Activated CD8-positive, alpha-beta memory T cell treated with anti-CD3 and anti-CD28 coated beads for 1 hour (primary cell): ENCODE measurements at regions not wholly inside any gene's neighbourhood (a gene's known extent, or its start where the extent isn't known, plus 50 kb on each side); places are given as distances from the start of the nearest gene placed in this dataset.

Experiments used
- DNase-seq, 2 donors: peaks; one replicate each; pipeline ENCODE4 v3.0.0-alpha.2; 2020; ENCODE audit warnings: low read depth in 1 of 2; ENCODE audit errors: extremely low read depth in 1 of 2

DNA sequence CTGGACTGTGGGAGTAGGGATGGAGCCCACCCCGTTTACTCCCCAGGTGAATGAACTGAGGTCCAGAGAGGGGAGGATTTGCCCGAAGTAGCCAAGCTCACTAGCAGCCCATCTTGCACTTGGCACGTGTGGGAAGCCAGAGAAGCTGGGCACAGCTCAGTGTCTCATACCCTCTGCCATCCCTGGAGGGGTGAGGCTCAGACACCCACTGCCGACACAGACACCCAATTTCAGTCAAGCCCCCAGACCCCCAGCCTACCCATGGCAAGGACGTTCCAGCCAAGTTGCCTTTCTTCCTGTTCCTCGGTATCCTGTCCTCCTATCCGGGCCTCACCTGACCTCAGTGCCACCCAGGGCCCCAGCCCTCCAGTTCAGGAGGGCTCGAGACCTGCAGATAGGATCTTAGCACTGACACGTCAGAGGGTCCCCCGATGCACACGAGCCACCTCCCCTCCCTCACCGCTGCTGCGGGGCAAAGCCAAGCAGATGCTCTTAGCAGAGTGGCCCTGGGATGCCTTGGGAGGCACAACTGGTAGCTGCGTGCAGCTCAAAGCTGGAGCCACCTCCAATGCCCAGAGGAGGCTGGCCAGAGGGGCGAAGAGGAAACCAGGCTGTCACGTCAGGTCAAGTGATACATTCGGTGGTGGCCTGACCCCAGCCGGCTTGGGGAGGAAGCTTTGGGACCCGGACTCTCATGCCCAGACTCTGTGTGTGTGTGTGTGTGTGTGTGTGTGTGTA lies 90.4 kb upstream of the TNRC6C start:
- DNase-seq: no peak

GRCh38 chr17:77869041-77869599 lies 89.4 kb upstream of the TNRC6C start:
- DNase-seq: no peak

GRCh38 chr17:77869665-77870132 lies 88.8 kb upstream of the TNRC6C start:
- DNase-seq: no peak

GRCh38 chr17:77872199-77872598 lies 86.3 kb upstream of the TNRC6C start:
- DNase-seq: no peak

DNA sequence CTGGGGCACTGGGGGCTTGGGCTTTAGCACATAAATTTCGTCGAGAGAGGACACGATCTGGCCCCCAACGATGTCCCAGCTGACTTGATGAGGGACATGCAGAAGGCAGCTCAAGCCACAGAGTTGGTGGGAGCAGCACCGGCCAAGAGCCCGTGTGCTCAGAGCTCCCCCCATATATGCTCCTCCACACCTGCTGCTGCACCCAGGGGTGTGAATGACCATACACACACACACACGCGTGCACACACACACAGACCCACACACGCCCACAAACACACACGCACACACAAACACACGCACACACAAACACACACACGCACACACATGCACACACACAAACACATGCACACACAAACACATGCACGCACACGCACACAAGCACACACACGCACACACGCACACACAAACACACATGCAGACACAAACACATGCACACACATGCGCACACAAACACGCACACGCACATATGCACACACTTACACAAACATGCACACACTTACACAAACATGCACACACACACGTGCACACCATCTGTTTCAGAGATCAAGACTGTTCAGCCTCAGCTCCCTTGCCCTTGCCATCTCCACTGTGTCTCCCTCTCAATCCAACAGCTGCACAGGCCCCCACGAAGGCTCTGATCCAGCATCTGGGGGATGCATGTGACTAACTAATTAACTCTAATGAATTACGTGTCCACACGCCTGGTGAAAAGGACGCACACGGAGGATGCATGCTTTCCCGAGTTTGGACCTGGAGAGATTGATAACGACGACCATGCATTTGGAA lies 85.6 kb upstream of the TNRC6C start:
- DNase-seq: no peak

DNA sequence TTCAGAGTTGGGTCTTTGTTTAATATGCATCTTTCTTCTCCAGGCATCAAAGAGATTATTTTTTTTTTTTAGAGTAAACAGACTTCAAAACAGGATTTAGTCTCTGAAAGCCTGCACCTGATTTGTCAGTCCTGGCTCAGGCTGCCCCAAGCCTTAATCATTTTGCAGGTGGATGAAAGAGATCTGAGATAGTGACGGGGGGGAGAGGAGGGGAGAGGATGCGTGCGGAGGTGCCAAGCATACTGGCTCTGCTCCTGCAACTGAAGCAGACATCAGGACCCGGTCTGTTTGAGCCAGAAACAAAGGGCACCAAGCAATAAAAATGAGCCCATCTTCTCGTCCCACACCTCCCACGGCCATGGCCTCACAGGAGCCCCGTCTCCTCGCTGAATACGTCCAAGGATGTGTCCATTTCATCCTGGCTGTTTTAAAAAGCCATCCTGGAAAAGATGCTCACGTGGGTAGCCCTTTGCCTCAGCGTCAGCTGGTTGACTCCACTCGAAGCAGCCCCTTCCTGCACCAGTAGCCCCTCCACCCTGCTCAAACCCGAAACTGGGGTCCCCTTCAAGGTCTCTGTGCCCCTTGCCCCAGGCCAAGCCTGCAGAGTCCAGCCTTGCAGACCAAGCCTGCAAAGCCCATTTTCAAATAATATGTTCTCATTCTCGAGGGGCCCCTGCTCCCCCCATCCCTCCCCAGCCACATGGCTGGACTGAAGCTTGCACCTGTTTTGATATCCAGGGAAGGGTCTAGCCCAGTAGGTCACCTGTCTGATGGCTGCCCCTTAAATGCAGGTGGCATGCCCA lies 84.8 kb upstream of the TNRC6C start:
- no peak for DNase-seq

DNA sequence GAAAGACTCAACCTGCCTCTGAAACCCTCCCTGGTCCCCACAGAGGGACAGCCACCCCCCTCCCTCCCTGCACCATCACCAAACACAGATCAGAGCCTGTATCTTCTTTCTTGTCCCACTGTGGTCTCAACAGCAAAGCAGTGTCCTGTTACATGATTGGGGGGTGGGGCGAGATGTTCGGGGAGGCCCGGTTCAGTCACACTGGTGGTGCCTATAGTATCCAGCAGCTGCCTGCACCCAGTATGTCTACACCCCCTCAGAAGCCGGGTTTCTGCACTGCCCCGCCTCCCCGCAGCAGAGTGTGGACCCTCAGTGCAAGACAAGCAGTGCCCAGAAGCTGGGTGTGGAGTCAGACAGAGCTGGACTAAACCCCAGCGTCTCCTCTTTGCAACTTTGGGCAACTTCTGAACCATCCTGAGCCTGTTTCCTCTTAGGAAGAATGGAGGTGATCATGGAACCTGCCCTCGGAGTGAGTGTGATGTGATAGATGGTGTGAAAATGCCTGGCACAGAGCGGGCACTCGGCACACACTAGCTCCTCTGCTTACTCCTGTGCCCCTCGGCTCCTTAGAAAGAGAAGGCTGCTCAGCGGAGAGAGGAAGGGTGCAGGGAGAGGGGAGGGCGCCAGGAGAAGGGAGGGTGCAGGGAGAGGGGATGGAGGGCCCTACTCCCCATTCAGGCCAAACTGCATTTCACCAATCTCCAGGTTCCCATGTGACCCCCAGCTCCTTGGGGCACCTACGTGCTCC lies 84.0 kb upstream of the TNRC6C start:
- DNase-seq: no peak

DNA sequence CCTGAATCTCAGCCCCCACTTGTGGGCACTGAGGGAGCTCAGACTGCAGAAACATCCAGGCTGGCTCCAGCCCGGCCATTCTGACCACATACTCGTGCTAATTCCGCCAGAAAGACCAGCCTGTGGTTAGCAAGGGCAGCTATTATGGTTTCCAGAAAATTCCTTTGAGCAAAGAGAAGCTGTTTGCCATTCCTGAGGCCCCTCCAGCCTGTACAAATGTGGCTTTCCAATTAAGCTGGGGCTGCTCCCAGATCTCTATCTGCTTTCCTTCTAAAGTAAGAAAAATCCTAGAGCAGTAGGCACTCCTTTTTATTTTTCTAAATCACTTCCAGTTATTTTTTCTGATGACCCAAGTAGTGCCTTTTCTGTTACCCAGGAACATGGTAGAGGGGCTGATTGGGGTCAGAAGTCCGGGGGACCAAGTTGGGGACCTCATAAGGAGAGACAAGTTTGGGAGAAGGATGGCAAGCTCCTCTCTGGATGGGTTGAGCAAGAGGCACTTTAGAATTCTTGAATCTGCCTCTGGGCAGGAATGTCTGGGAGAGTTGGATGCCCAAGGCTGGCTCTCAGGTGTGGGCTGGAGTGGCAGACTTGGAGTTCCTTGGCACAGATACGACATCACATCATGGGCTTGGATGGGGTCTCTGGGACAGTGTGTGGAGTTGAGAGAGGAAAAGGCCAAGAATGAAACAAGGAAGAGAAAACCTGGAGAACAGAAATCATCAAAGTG lies 83.3 kb upstream of the TNRC6C start:
- DNase-seq: no peak

DNA sequence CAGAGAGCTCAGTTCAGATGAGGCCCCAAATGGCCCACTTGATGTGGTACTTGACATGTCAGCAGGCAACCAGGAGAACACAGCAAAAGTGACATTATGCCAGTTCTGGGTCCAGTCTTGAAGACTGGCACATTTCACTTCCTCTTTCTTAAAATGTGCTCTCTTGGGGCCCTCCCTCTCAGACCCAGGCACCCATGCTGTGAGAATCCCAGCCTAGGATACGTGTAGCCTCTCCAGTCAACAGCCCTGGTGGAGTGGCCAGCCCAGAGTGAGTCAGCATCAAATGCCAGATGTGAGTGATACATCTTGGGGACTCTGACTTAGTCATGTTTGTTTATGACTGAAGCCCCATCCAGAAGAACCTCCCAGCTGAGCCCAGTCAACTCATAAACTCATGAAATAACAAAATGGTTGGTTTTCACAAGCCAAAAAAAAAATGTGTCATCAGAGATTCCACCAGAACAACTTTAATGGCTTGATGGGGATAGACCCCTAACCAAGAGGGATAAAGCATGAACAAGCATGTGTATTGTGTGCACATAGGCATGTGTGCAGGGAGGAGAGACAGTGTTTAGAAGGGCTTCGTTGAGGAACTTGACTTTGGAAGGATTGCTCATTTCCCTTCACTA lies 82.5 kb upstream of the TNRC6C start:
- DNase-seq: no peak

DNA sequence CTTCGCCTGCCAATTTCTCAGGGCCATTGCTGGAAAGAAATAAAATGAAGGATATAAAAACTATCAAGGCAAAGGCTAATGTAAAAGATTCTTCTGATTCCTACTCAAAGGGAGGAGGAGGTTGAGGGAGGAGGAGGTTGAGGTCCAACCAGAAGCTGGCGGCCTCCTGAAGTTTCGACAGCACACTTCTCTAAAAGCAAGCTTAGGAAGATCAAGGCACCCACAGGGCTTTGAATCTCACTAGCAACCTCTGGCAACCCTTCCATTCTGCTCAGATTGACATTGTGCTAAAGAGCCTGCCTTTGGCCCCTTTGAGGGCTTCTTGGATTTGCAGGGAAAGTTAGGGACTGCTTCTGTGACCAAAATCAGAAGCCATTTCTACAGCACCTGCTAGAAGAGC lies 81.5 kb upstream of the TNRC6C start:
- no peak for DNase-seq

DNA sequence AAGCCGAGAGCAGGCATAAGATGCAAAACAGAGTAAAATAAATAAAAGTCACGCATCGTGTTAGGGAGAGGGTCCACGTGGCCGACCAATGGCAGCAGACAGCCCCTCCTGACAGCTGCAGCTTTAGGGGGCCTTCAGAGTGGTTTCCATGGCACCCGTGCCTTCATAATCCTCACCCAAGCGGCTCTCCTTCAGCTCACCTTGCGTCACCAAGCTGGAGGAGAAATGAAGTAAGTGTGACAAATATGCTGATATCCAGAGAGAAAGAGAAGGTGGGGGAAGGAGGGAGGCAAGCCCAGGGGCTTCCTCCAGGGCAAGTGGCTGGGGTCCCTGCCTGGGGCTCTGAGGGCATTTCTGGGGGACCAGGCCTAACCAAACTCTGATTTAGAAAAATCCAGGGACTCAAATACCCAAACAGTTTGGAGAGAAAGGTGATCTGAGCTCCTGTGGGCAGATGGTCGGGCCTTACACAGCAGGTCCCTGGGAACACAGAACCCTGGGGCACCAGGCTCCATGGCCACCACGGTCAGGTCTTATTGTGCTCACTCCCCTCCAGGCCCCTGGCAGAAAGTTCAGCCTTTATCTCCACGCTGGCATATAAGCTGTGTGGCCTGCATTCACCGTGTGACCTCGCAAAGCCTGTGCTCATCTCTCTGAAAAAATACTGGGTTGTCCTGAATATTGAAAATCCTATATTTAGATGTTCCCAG lies 80.7 kb upstream of the TNRC6C start:
- no peak for DNase-seq

DNA sequence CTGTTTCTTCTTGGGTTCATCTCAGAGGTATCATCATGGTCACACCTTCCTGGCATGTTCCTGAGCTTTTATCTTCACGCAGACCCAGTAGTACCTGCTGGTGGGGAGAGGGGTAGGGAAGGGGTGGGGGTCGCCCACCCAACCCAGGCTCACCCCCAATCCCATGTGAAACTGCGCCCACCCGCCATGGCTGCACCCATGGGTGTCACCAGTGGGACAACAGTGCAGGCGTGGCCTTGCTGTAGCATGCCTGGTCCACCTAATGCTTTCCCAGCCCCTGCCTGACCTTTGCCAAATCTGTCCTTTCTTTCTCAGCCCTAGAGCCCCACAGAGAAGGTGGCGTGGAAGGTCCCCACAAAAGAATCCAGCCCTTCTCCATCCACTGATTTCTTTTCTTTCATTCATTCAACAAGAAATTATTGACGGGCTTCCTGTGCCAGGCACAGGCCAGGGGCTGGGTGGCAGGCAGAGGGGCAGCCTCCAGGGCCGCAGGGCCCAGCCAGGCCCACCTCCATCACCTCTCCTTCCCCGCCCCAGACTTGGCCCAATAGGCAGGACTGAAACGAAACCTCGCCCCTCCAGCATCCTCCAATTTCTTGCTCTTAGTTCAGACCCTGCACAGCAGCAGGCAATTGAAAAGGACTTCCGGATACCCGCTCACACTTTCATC lies 79.1 kb upstream of the TNRC6C start:
- no peak for DNase-seq

GRCh38 chr17:77879896-77880280 lies 78.6 kb upstream of the TNRC6C start:
- no peak for DNase-seq

DNA sequence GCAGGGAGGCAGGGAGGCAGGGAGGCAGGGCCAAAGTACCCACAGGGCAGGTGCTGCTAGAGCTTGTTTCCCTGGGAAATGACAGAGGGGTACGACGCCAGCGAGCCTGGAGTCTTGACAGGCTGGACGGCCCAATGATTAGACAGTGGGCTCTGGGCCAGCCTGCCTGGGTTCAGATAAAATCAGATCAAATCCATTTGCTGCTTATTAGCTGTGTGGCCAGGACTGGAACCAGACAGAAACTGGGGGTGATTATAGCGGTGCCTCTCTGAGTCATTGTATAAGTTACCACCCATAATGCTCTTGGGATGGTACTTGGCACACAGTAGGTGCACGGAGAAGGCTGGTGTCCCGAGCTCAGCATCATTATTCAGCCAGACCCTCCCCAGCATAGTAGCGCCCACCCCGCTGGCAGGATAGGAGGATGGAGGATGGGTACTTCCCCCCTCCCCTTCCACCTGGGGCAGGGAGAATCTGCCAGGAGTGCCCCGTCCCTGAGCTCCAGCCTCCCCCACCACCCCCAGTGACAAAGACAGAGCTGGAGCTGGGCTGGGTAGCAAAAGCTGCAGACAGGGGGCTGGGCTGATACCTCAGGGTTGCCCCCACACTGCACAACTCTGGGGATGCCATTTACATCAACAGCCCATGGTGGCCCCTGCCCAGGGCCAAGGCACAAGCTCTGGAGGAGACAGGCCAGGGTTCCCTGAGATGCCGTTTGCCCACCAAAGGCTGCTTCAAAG lies 77.6 kb upstream of the TNRC6C start:
- no peak for DNase-seq

GRCh38 chr17:77881545-77881944 lies 77.0 kb upstream of the TNRC6C start:
- peak in 1 of 2 donors; percentile 55 for DNase-seq

DNA sequence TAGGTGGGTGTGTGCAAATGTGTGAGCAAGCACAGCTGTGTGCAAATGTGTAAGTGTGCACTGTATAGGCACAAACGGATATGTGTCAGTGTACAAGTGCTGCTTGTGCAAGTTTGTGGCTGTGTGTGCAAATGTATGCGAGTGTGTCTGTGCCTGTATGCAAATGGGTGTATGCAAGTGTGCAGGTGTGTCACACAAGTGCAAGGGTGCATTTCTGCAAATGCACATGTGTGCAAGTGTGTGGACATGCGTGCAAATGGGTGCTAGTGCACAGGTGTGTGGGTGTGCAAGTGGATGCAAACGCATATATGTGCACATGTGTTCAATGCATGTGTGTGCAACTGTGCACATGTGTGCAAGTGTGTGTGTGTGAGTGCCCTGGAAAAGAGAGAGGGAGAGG lies 76.5 kb upstream of the TNRC6C start:
- no peak for DNase-seq

- peak; percentile 53 to 80 for DNase-seq
Measured at GRCh38 chr17:77882481-77883212, 75.9 kb upstream of the TNRC6C start.
